HepG2 (cell line): ENCODE measurements at regions not wholly inside any gene's neighbourhood (a gene's known extent, or its start where the extent isn't known, plus 50 kb on each side); places are given as distances from the start of the nearest gene placed in this dataset.

Experiments
- ADNP ChIP-seq: sonication (generic); formaldehyde crosslinking; IDR thresholded peaks from 2 replicates; pipeline ENCODE4 v1.4.0; 2020; ENCODE audit warnings: missing genetic modification reagents
- ATF6 ChIP-seq: sonication (generic); formaldehyde crosslinking; conservative IDR thresholded peaks from 2 replicates; pipeline ENCODE4 v1.4.0; 2020; ENCODE audit warnings: missing genetic modification reagents
- ATF7 ChIP-seq, 2 experiments: fragments of 450-650 bp in 1 of 2; sonication (generic) in 1 of 2; formaldehyde crosslinking in 1 of 2; IDR thresholded peaks; 2 replicates each; pipeline versions ENCODE4 v1.4.0 to v1.6.1; 2016 to 2020; ENCODE audit warnings: antibody characterized with exemption in 1 of 2, mild to moderate bottlenecking in 1 of 2, missing genetic modification reagents in 1 of 2
- BRF2 ChIP-seq: sonication (generic); formaldehyde crosslinking; IDR thresholded peaks from 2 replicates; pipeline ENCODE4 v1.8.1; 2022; ENCODE audit warnings: mild to moderate bottlenecking, missing genetic modification reagents
- CENPX ChIP-seq: sonication (generic); formaldehyde crosslinking; IDR thresholded peaks from 2 replicates; pipeline ENCODE4 v1.9.0; 2021; ENCODE audit warnings: mild to moderate bottlenecking, missing genetic modification reagents, moderate library complexity
- ERF ChIP-seq: IDR thresholded peaks from 2 replicates; pipeline ENCODE4 v1.6.1; 2018; ENCODE audit warnings: missing biosample characterization, missing genetic modification reagents
- HDAC2 ChIP-seq: sonication (generic); formaldehyde crosslinking; IDR thresholded peaks from 2 replicates; pipeline ENCODE4 v1.4.0; 2020; ENCODE audit warnings: missing genetic modification reagents
- KDM4B ChIP-seq: sonication (generic); formaldehyde crosslinking; IDR thresholded peaks from 2 replicates; pipeline ENCODE4 v1.4.0; 2020; ENCODE audit warnings: missing genetic modification reagents
- MAFK ChIP-seq, 2 experiments: IDR thresholded peaks in 1 of 2; conservative IDR thresholded peaks in 1 of 2; 2 replicates each; pipeline ENCODE4 v1.6.1; 2011; ENCODE audit warnings: improper control_type of control experiment in 2 of 2, low read length in 2 of 2
- MLX ChIP-seq: IDR thresholded peaks from 2 replicates; pipeline ENCODE4 v1.6.1; 2016
- MTF2 ChIP-seq: sonication (generic); formaldehyde crosslinking; IDR thresholded peaks from 2 replicates; pipeline ENCODE4 v1.5.0; 2020; ENCODE audit warnings: missing genetic modification reagents, borderline replicate concordance
- NCOA1 ChIP-seq: sonication (generic); formaldehyde crosslinking; IDR thresholded peaks from 2 replicates; pipeline ENCODE4 v1.9.0; 2021; ENCODE audit warnings: missing genetic modification reagents
- NR2F6 ChIP-seq, 2 experiments: IDR thresholded peaks; 2 replicates each; pipeline ENCODE4 v1.6.1; 2016; ENCODE audit warnings: antibody characterized with exemption in 1 of 2, mild to moderate bottlenecking in 1 of 2
- RERE ChIP-seq: IDR thresholded peaks from 2 replicates; pipeline ENCODE4 v1.6.1; 2016; ENCODE audit warnings: low read depth, missing genetic modification reagents, missing compliant biosample characterization
- RFX1 ChIP-seq: fragments of 450-650 bp; IDR thresholded peaks from 2 replicates; pipeline ENCODE4 v1.6.1; 2017
- TCF7 ChIP-seq: sonication (generic); IDR thresholded peaks from 2 replicates; pipeline ENCODE4 v1.6.1; 2016; ENCODE audit warnings: antibody characterized with exemption, low read depth
- ZFP82 ChIP-seq: sonication (generic); formaldehyde crosslinking; IDR thresholded peaks from 2 replicates; pipeline ENCODE4 v1.5.1; 2020; ENCODE audit warnings: mild to moderate bottlenecking, missing genetic modification reagents, borderline replicate concordance
- ZNF331 ChIP-seq: sonication (generic); formaldehyde crosslinking; IDR thresholded peaks from 2 replicates; pipeline ENCODE4 v1.4.0; 2020; ENCODE audit warnings: missing genetic modification reagents
- ZNF343 ChIP-seq: sonication (generic); formaldehyde crosslinking; IDR thresholded peaks from 2 replicates; pipeline ENCODE4 v1.4.0; 2020; ENCODE audit warnings: mild to moderate bottlenecking, missing genetic modification reagents
- ZNF879 ChIP-seq: sonication (generic); formaldehyde crosslinking; IDR thresholded peaks from 2 replicates; pipeline ENCODE4 v1.8.1; 2023; ENCODE audit warnings: missing genetic modification reagents
- ZSCAN12 ChIP-seq: sonication (generic); formaldehyde crosslinking; IDR thresholded peaks from 2 replicates; pipeline ENCODE4 v1.9.0; 2021; ENCODE audit warnings: mild to moderate bottlenecking, missing genetic modification reagents
- ZSCAN25 ChIP-seq: sonication (generic); formaldehyde crosslinking; IDR thresholded peaks from 2 replicates; pipeline ENCODE4 v1.8.0; 2022; ENCODE audit warnings: mild to moderate bottlenecking, missing genetic modification reagents

- TF ChIP-seq RERE (CRISPR knock-in tag) (no peak), ZNF331 (CRISPR knock-in tag) (peak; percentile 18; the same call in 1 of the 2 replicates), HDAC2 (CRISPR knock-in tag) (peak; percentile 49; the same call in 1 of the 2 replicates), ZSCAN12 (CRISPR knock-in tag) (no peak), ADNP (CRISPR knock-in tag) (no peak), RFX1 (no peak), MTF2 (CRISPR knock-in tag) (no peak), MAFK (conservative IDR thresholded peaks at IDR 0.05 in 1 of 2, IDR thresholded peaks at IDR 0.05 in 1 of 2; ENCODE audit: low read length in 2 of 2) (no peak), CENPX (CRISPR knock-in tag) (no peak), ZNF879 (CRISPR knock-in tag) (no peak), TCF7 (no peak), ZFP82 (CRISPR knock-in tag) (no peak), ZNF343 (no peak), KDM4B (no peak), ATF7 (IDR thresholded peaks at IDR 0.05) (no peak), ATF7 (CRISPR knock-in tag; IDR thresholded peaks at IDR 0.05) (no peak), ATF6 (CRISPR knock-in tag) (no peak), BRF2 (CRISPR knock-in tag) (no peak), ERF (CRISPR knock-in tag) (peak; percentile 21; the same call in 1 of the 2 replicates), NR2F6 (IDR thresholded peaks at IDR 0.05) (no peak), NR2F6 (CRISPR knock-in tag; IDR thresholded peaks at IDR 0.05) (no peak), ZSCAN25 (CRISPR knock-in tag) (no peak), NCOA1 (no peak), MLX (0 out of 2 replicates have a peak, but pooled peaks have one; percentile 11)
These were observed 97.0 kb downstream of the TLR5 start (continued) for GRCh38 chr1:223046011-223046410.
